Neural cell (in vitro differentiated cells): ENCODE measurements at regions not wholly inside any gene's neighbourhood (a gene's known extent, or its start where the extent isn't known, plus 50 kb on each side); places are given as distances from the start of the nearest gene placed in this dataset.

Experiments
- H2AFZ ChIP-seq: fragments of 200-600, 300-800 bp; sonication (generic), shearing (Covaris generic); 2 replicates; pipeline ENCODE4 v1.6.0; 2014; ENCODE audit warnings: low read depth, mild to moderate bottlenecking, antibody characterized with exemption, low read length, moderate library complexity
- H3F3A ChIP-seq: fragments of 200-600 bp; shearing (Covaris generic); 2 replicates; pipeline ENCODE4 v1.6.1; 2016; ENCODE audit warnings: mild to moderate bottlenecking, moderate library complexity, mixed read lengths, antibody characterized with exemption, low read length; ENCODE audit not compliant: insufficient read depth, poor library complexity, severe bottlenecking
- H3K27ac ChIP-seq: fragments of 200-600, 300-800 bp; sonication (generic), shearing (Covaris generic); 2 replicates; pipeline ENCODE4 v1.5.1; 2014; ENCODE audit warnings: mild to moderate bottlenecking, low read length, moderate library complexity
- H3K27me3 ChIP-seq: fragments of 300-800, 200-600 bp; sonication (generic), shearing (Covaris generic); 2 replicates; pipeline ENCODE4 v1.6.0; 2014; ENCODE audit warnings: mild to moderate bottlenecking, low read depth, low read length, moderate library complexity; ENCODE audit not compliant: insufficient read depth
- H3K36me3 ChIP-seq: fragments of 300-800, 200-600 bp; sonication (generic), shearing (Covaris generic); 2 replicates; pipeline ENCODE4 v1.5.1; 2014; ENCODE audit warnings: mild to moderate bottlenecking, antibody characterized with exemption, low read length, moderate library complexity; ENCODE audit not compliant: insufficient read depth
- H3K4me2 ChIP-seq: fragments of 300-800, 200-600 bp; sonication (generic), shearing (Covaris generic); 2 replicates; pipeline ENCODE4 v1.6.0; 2014; ENCODE audit warnings: mild to moderate bottlenecking, low read length
- H3K4me3 ChIP-seq: fragments of 300-800, 200-600 bp; sonication (generic), shearing (Covaris generic); 2 replicates; pipeline ENCODE4 v1.5.1; 2014; ENCODE audit warnings: mild to moderate bottlenecking, low read length, moderate library complexity
- H3K79me2 ChIP-seq: fragments of 200-600 bp; shearing (Covaris generic); replicated peaks from 2 replicates; pipeline ENCODE4 v1.6.0; 2014; ENCODE audit warnings: mild to moderate bottlenecking, low read length, moderate library complexity; ENCODE audit not compliant: insufficient read depth
- H3K9ac ChIP-seq: fragments of 300-800, 200-600 bp; sonication (generic), shearing (Covaris generic); 2 replicates; pipeline ENCODE4 v1.6.1; 2016; ENCODE audit warnings: mild to moderate bottlenecking, low read length, mixed read lengths
- H3K9me2 ChIP-seq: fragments of 200-600 bp; shearing (Covaris generic); 2 replicates; pipeline ENCODE4 v1.6.1; 2016; ENCODE audit warnings: mild to moderate bottlenecking, low read length, mixed read lengths; ENCODE audit not compliant: insufficient read depth
- H3K9me3 ChIP-seq: fragments of 200-600, 300-800 bp; sonication (generic), shearing (Covaris generic); 2 replicates; pipeline ENCODE4 v1.6.1; 2016; ENCODE audit warnings: mild to moderate bottlenecking, mixed run types, low read length, moderate library complexity, mixed read lengths
- H4K20me1 ChIP-seq: fragments of 200-600 bp; shearing (Covaris generic); 2 replicates; pipeline ENCODE4 v1.6.1; 2016; ENCODE audit warnings: mild to moderate bottlenecking, mixed run types; ENCODE audit not compliant: insufficient read depth
- EP300 ChIP-seq: fragments of 450-650 bp; conservative IDR thresholded peaks from 2 replicates; pipeline ENCODE4 v1.6.1; 2014; ENCODE audit warnings: antibody characterized with exemption, mild to moderate bottlenecking, moderate library complexity; ENCODE audit not compliant: poor library complexity, severe bottlenecking
- EZH2 ChIP-seq: fragments of 200-600, 300-800 bp; shearing (Covaris generic), sonication (generic); IDR thresholded peaks from 2 replicates; pipeline ENCODE4 v1.6.1; 2014; ENCODE audit warnings: antibody characterized with exemption, low read length, borderline replicate concordance, mild to moderate bottlenecking; ENCODE audit not compliant: insufficient read depth, poor library complexity, severe bottlenecking
- MXI1 ChIP-seq: fragments of 450-650 bp; conservative IDR thresholded peaks from 2 replicates; pipeline ENCODE4 v1.6.1; 2014; ENCODE audit warnings: antibody characterized with exemption, mild to moderate bottlenecking; ENCODE audit not compliant: poor library complexity, severe bottlenecking
- POLR2AphosphoS5 ChIP-seq: IDR thresholded peaks from 2 replicates; pipeline ENCODE4 v1.6.1; 2012
- RAD21 ChIP-seq: fragments of 450-650 bp; conservative IDR thresholded peaks from 2 replicates; pipeline ENCODE4 v1.6.1; 2014; ENCODE audit warnings: antibody characterized with exemption, mild to moderate bottlenecking, moderate library complexity
- SMC3 ChIP-seq: fragments of 450-650 bp; conservative IDR thresholded peaks from 2 replicates; pipeline ENCODE4 v1.6.1; 2014; ENCODE audit warnings: antibody characterized with exemption, mild to moderate bottlenecking, moderate library complexity; ENCODE audit not compliant: poor library complexity
- TAF1 ChIP-seq: IDR thresholded peaks from 2 replicates; pipeline ENCODE4 v1.6.1; 2012; ENCODE audit warnings: low read depth
- TF ChIP-seq, protein P1 (sequence below): IDR thresholded peaks from 2 replicates; pipeline ENCODE4 v1.6.1; 2012; ENCODE audit warnings: borderline replicate concordance
- TF ChIP-seq, protein P2 (sequence below): fragments of 450-650 bp; IDR thresholded peaks from 2 replicates; pipeline ENCODE4 v1.5.1; 2014; ENCODE audit warnings: antibody characterized with exemption, mild to moderate bottlenecking, moderate library complexity; ENCODE audit not compliant: poor library complexity, severe bottlenecking

DNA sequence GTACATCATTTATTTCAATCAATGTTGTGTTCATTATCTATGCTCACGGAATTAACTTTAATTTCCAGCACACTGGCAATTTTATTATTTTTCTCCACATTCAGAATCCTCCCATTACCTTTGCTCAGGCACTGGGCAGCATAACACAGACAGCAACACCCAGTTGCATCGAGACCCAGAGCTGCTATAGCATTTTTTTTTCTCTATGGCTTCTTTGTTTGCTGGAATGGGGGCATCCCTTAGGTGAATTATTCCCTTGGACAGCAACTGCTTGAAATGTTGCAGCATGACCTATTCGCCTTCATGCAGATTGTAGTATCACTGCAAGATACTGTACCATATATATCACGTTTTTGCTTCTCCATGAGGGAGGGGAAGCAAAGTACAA lies 88.8 kb downstream of the CHD9NB start:
- Histone ChIP-seq H3K4me2 (peak overlapping the region; percentile 40), H3K36me3 (no peaks in the 10 kb centered on the region), H3K4me3 (peak overlapping the region; percentile 52), H3K27ac (peak overlapping the region; percentile 82), H3K9ac (peak overlapping the region; percentile 47), H4K20me1 (no peaks in the 10 kb centered on the region), H3K27me3 (no peaks in the 10 kb centered on the region), H3K9me2 (no peaks in the 10 kb centered on the region), H3K9me3 (no peaks in the 10 kb centered on the region), H2AFZ (no peak overlapping the region), H3F3A (peaks cover 3% of the 10 kb centered on the region), H3K79me2 (no peaks in the 10 kb centered on the region)
- TF ChIP-seq, protein P1, sequence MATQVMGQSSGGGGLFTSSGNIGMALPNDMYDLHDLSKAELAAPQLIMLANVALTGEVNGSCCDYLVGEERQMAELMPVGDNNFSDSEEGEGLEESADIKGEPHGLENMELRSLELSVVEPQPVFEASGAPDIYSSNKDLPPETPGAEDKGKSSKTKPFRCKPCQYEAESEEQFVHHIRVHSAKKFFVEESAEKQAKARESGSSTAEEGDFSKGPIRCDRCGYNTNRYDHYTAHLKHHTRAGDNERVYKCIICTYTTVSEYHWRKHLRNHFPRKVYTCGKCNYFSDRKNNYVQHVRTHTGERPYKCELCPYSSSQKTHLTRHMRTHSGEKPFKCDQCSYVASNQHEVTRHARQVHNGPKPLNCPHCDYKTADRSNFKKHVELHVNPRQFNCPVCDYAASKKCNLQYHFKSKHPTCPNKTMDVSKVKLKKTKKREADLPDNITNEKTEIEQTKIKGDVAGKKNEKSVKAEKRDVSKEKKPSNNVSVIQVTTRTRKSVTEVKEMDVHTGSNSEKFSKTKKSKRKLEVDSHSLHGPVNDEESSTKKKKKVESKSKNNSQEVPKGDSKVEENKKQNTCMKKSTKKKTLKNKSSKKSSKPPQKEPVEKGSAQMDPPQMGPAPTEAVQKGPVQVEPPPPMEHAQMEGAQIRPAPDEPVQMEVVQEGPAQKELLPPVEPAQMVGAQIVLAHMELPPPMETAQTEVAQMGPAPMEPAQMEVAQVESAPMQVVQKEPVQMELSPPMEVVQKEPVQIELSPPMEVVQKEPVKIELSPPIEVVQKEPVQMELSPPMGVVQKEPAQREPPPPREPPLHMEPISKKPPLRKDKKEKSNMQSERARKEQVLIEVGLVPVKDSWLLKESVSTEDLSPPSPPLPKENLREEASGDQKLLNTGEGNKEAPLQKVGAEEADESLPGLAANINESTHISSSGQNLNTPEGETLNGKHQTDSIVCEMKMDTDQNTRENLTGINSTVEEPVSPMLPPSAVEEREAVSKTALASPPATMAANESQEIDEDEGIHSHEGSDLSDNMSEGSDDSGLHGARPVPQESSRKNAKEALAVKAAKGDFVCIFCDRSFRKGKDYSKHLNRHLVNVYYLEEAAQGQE = peak; percentile 13
- TF ChIP-seq EP300 = no peak
- peak; percentile 8 for TF ChIP-seq SMC3
- TF ChIP-seq RAD21 = no peak

DNA sequence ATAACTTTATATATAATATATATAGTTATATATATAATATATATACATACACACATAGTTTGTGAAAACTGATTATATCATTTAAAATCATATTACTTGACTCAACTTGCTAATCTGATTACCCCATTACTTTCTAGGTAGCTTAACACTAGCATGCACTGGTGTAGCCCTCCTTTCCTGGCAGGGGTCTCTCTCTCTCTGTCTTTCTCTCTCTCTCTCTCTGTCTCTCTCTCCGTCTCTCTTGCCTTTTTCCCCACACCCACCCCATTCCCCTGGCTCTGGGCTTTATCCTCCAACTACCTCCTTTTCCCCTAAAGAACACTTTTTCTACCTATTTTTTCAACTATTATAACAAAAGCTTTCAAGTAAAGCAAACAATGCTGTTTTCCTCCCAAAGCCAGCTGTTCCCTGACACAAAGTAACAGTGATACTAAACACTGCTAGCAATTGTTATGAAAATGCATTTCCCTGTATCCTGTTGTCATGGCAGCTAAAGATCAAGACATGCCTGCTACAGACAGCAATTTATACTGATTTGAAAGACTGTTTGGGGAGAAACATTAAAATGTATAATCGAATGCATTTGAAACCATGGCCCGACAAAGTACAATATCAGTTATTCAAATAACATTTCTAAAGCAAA lies 89.4 kb downstream of the CHD9NB start:
- peak overlapping the region; percentile 82 for H3K27ac ChIP-seq
- H3K4me2 ChIP-seq = peak overlapping the region; percentile 40
- H3K9me2 ChIP-seq = no peaks in the 10 kb centered on the region
- H3K36me3 ChIP-seq = no peaks in the 10 kb centered on the region
- H3K9me3 ChIP-seq = no peaks in the 10 kb centered on the region
- no peaks in the 10 kb centered on the region for H3K27me3 ChIP-seq
- TF ChIP-seq, protein P2, sequence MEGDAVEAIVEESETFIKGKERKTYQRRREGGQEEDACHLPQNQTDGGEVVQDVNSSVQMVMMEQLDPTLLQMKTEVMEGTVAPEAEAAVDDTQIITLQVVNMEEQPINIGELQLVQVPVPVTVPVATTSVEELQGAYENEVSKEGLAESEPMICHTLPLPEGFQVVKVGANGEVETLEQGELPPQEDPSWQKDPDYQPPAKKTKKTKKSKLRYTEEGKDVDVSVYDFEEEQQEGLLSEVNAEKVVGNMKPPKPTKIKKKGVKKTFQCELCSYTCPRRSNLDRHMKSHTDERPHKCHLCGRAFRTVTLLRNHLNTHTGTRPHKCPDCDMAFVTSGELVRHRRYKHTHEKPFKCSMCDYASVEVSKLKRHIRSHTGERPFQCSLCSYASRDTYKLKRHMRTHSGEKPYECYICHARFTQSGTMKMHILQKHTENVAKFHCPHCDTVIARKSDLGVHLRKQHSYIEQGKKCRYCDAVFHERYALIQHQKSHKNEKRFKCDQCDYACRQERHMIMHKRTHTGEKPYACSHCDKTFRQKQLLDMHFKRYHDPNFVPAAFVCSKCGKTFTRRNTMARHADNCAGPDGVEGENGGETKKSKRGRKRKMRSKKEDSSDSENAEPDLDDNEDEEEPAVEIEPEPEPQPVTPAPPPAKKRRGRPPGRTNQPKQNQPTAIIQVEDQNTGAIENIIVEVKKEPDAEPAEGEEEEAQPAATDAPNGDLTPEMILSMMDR = no peak
- peak; percentile 46 for TF ChIP-seq MXI1
- peak; percentile 16 for TF ChIP-seq SMC3
- TF ChIP-seq EZH2 = no peak
- TF ChIP-seq, protein P1 = peak; percentile 87
- peak; percentile 19 for TF ChIP-seq RAD21
- TF ChIP-seq EP300 = peak; percentile 87
- peak; percentile 87 for TF ChIP-seq POLR2AphosphoS5
- TF ChIP-seq TAF1 = no peak
- H2AFZ ChIP-seq = no peak overlapping the region
- H3K79me2 ChIP-seq = no peaks in the 10 kb centered on the region
- H3F3A ChIP-seq = peaks cover 3% of the 10 kb centered on the region
- H4K20me1 ChIP-seq = no peaks in the 10 kb centered on the region
- H3K4me3 ChIP-seq = peak overlapping the region; percentile 52
- peak overlapping the region; percentile 57 for H3K9ac ChIP-seq
